ENCODE measurements at regions not wholly inside any gene's neighbourhood (a gene's known extent, or its start where the extent isn't known, plus 50 kb on each side); places are given as distances from the start of the nearest gene placed in this dataset.

GRCh38 chr3:193825617-193826016 lies 232.6 kb downstream of the OPA1 start:
- Histone ChIP-seq H3K9ac (ENCODE audit: low read depth in 1 of 3, low read length in 3 of 3) (no peak overlapping the region), H3K27ac (ENCODE audit: low read depth, low read length) (no peak overlapping the region), H3K9me3 (ENCODE audit: control insufficient read depth in 3 of 3, low read length in 3 of 3) (no peaks in the 10 kb centered on the region), H3K27me3 (ENCODE audit: control insufficient read depth in 3 of 3, insufficient read depth in 3 of 3, low read length in 3 of 3) (no peaks in the 10 kb centered on the region), H3K36me3 (ENCODE audit: control insufficient read depth in 3 of 3, insufficient read depth in 3 of 3, low read length in 3 of 3) (no peaks in the 10 kb centered on the region), H3K4me1 (ENCODE audit: control insufficient read depth in 3 of 3, insufficient read depth in 3 of 3, low read length in 3 of 3) (peaks cover 2 to 7% (median 2%) of the 10 kb centered on the region in 3 donors), H3K4me3 (ENCODE audit: low read length in 3 of 3) (no peak overlapping the region)

- no peak overlapping the region for H3K27ac ChIP-seq (ENCODE audit: low read depth, low read length)
Observed at GRCh38 chr3:193826159-193826795, 233.3 kb downstream of the OPA1 start.

DNA sequence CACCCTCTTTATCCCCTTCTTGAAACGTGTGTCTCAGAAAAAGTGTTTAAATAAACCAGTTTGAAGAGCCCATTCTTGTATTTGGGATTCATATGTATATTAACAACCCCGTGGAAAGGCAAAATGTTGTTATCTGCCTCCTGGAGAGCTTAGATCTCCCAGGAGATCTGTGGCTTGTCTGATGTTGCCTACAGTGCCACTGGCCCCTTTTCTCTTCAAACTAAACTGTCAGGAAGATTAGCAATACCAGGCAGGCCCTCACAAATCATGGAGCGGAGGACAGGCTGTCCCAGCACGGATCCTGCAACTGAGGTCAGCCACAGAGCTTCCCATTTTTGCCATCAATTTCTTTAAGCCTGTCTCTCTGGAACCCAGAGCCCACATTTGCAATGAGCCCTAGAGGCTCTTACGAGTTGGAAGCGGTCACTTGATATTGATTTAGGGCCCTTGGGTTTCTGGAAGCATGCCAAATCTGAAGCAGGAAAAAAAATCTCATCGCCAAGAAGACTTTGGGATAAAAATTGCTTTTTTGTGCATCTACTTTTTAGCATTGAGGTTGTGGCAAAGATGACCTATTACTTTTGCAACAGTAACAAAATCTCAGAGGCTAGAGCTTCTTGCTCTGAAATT lies 234.1 kb downstream of the OPA1 start:
- H3K36me3 ChIP-seq (ENCODE audit: control insufficient read depth in 3 of 3, insufficient read depth in 3 of 3, low read length in 3 of 3), result no peaks in the 10 kb centered on the region
- H3K27me3 ChIP-seq (ENCODE audit: control insufficient read depth in 3 of 3, insufficient read depth in 3 of 3, low read length in 3 of 3), result no peaks in the 10 kb centered on the region
- peaks cover 2 to 19% (median 6%) of the 10 kb centered on the region in 3 donors for H3K4me1 ChIP-seq (ENCODE audit: control insufficient read depth in 3 of 3, insufficient read depth in 3 of 3, low read length in 3 of 3)
- H3K4me3 ChIP-seq (ENCODE audit: low read length in 3 of 3), result no peak overlapping the region
- H3K9ac ChIP-seq (ENCODE audit: low read depth in 1 of 3, low read length in 3 of 3), result no peak overlapping the region
- H3K9me3 ChIP-seq (ENCODE audit: control insufficient read depth in 3 of 3, low read length in 3 of 3), result no peaks in the 10 kb centered on the region
- H3K27ac ChIP-seq (ENCODE audit: low read depth, low read length), result no peak overlapping the region

More at GRCh38 chr3:193826159-193826795, 233.3 kb downstream of the OPA1 start:
- H3K9ac ChIP-seq (ENCODE audit: low read depth in 1 of 3, low read length in 3 of 3), result no peak overlapping the region
- H3K36me3 ChIP-seq (ENCODE audit: control insufficient read depth in 3 of 3, insufficient read depth in 3 of 3, low read length in 3 of 3), result no peaks in the 10 kb centered on the region
- H3K4me3 ChIP-seq (ENCODE audit: low read length in 3 of 3), result peak overlapping the region in 1 of 3 donors; percentile 1
- H3K9me3 ChIP-seq (ENCODE audit: control insufficient read depth in 3 of 3, low read length in 3 of 3), result no peaks in the 10 kb centered on the region
- H3K27me3 ChIP-seq (ENCODE audit: control insufficient read depth in 3 of 3, insufficient read depth in 3 of 3, low read length in 3 of 3), result no peaks in the 10 kb centered on the region
- H3K4me1 ChIP-seq (ENCODE audit: control insufficient read depth in 3 of 3, insufficient read depth in 3 of 3, low read length in 3 of 3), result peaks cover 2 to 10% (median 2%) of the 10 kb centered on the region in 3 donors

DNA sequence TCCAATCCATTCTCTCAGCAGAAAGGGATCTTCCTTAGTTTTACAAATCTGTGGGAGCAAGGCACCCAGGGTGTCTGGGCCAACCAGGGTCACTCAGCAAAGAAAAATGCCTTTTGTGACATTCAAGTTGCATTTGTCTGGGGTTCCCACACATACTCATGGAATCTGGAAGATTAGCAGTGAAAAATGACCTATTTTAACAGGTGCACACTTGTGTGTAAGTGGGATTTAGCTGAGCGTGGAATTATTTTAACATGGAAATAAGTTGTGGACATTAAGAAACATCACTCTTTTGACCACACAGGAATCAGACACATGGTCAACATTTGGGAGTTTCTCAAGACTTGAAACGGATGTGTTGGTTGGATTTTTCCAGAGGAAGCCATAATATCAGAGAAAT lies 234.9 kb downstream of the OPA1 start:
- no peaks in the 10 kb centered on the region for H3K27me3 ChIP-seq (ENCODE audit: control insufficient read depth in 3 of 3, insufficient read depth in 3 of 3, low read length in 3 of 3)
- H3K27ac ChIP-seq (ENCODE audit: low read depth, low read length), result no peak overlapping the region
- no peaks in the 10 kb centered on the region for H3K36me3 ChIP-seq (ENCODE audit: control insufficient read depth in 3 of 3, insufficient read depth in 3 of 3, low read length in 3 of 3)
- no peak overlapping the region for H3K9ac ChIP-seq (ENCODE audit: low read depth in 1 of 3, low read length in 3 of 3)
- H3K4me1 ChIP-seq (ENCODE audit: control insufficient read depth in 3 of 3, insufficient read depth in 3 of 3, low read length in 3 of 3), result peaks cover 4 to 24% (median 9%) of the 10 kb centered on the region in 3 donors
- no peaks in the 10 kb centered on the region for H3K9me3 ChIP-seq (ENCODE audit: control insufficient read depth in 3 of 3, low read length in 3 of 3)
- no peak overlapping the region for H3K4me3 ChIP-seq (ENCODE audit: low read length in 3 of 3)

GRCh38 chr3:193828477-193828876 lies 235.5 kb downstream of the OPA1 start:
- Histone ChIP-seq H3K9ac (ENCODE audit: low read depth in 1 of 3, low read length in 3 of 3) (no peak overlapping the region), H3K4me1 (ENCODE audit: control insufficient read depth in 3 of 3, insufficient read depth in 3 of 3, low read length in 3 of 3) (peaks cover 7 to 28% (median 10%) of the 10 kb centered on the region in 3 donors), H3K27ac (ENCODE audit: low read depth, low read length) (no peak overlapping the region), H3K36me3 (ENCODE audit: control insufficient read depth in 3 of 3, insufficient read depth in 3 of 3, low read length in 3 of 3) (no peaks in the 10 kb centered on the region), H3K4me3 (ENCODE audit: low read length in 3 of 3) (no peak overlapping the region), H3K27me3 (ENCODE audit: control insufficient read depth in 3 of 3, insufficient read depth in 3 of 3, low read length in 3 of 3) (no peaks in the 10 kb centered on the region), H3K9me3 (ENCODE audit: control insufficient read depth in 3 of 3, low read length in 3 of 3) (no peaks in the 10 kb centered on the region)

DNA sequence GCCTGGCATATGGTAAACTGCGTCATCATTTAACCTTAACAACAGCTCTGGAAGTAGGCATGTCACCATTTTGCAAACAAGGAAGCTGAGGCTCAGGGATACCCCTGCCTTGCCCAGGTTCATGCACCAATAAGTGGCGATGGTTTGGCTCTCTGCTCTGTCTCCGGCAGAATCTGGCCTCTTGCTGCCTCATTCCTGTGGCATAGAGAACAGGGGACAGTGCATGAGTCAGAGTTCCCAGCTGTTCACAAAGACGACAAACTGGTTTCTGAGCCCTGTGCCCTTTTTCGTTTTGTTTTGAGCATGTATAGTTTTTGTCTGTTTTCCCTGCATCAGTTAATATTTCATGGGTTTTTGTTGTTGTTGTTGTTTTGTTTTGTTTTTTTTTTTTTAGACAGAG lies 236.8 kb downstream of the OPA1 start:
- peaks cover 0 to 3% (median 0%) of the 10 kb centered on the region in 3 donors for H3K27me3 ChIP-seq (ENCODE audit: control insufficient read depth in 3 of 3, insufficient read depth in 3 of 3, low read length in 3 of 3)
- no peaks in the 10 kb centered on the region for H3K9me3 ChIP-seq (ENCODE audit: control insufficient read depth in 3 of 3, low read length in 3 of 3)
- H3K4me1 ChIP-seq (ENCODE audit: control insufficient read depth in 3 of 3, insufficient read depth in 3 of 3, low read length in 3 of 3), result peaks cover 7 to 28% (median 10%) of the 10 kb centered on the region in 3 donors
- no peaks in the 10 kb centered on the region for H3K36me3 ChIP-seq (ENCODE audit: control insufficient read depth in 3 of 3, insufficient read depth in 3 of 3, low read length in 3 of 3)
- no peak overlapping the region for H3K9ac ChIP-seq (ENCODE audit: low read depth in 1 of 3, low read length in 3 of 3)
- H3K4me3 ChIP-seq (ENCODE audit: low read length in 3 of 3), result no peak overlapping the region
- H3K27ac ChIP-seq (ENCODE audit: low read depth, low read length), result no peak overlapping the region

GRCh38 chr3:193830791-193831191 lies 237.8 kb downstream of the OPA1 start:
- no peak overlapping the region for H3K9ac ChIP-seq (ENCODE audit: low read depth in 1 of 3, low read length in 3 of 3)

GRCh38 chr3:193831495-193832455 lies 238.8 kb downstream of the OPA1 start:
- Histone ChIP-seq H3K36me3 (ENCODE audit: control insufficient read depth in 3 of 3, insufficient read depth in 3 of 3, low read length in 3 of 3) (no peaks in the 10 kb centered on the region), H3K4me3 (ENCODE audit: low read length in 3 of 3) (no peak overlapping the region), H3K27ac (ENCODE audit: low read depth, low read length) (peak overlapping the region; percentile 12), H3K9ac (ENCODE audit: low read depth in 1 of 3, low read length in 3 of 3) (no peak overlapping the region), H3K27me3 (ENCODE audit: control insufficient read depth in 3 of 3, insufficient read depth in 3 of 3, low read length in 3 of 3) (peaks cover 0 to 3% (median 0%) of the 10 kb centered on the region in 3 donors), H3K9me3 (ENCODE audit: control insufficient read depth in 3 of 3, low read length in 3 of 3) (no peaks in the 10 kb centered on the region), H3K4me1 (ENCODE audit: control insufficient read depth in 3 of 3, insufficient read depth in 3 of 3, low read length in 3 of 3) (peaks cover 7 to 23% (median 9%) of the 10 kb centered on the region in 3 donors)

More at GRCh38 chr3:193830791-193831191, 237.8 kb downstream of the OPA1 start:
- Histone ChIP-seq H3K36me3 (ENCODE audit: control insufficient read depth in 3 of 3, insufficient read depth in 3 of 3, low read length in 3 of 3) (no peaks in the 10 kb centered on the region), H3K4me3 (ENCODE audit: low read length in 3 of 3) (no peak overlapping the region), H3K9me3 (ENCODE audit: control insufficient read depth in 3 of 3, low read length in 3 of 3) (no peaks in the 10 kb centered on the region), H3K27ac (ENCODE audit: low read depth, low read length) (peak overlapping the region; percentile 12), H3K27me3 (ENCODE audit: control insufficient read depth in 3 of 3, insufficient read depth in 3 of 3, low read length in 3 of 3) (peaks cover 0 to 3% (median 0%) of the 10 kb centered on the region in 3 donors), H3K4me1 (ENCODE audit: control insufficient read depth in 3 of 3, insufficient read depth in 3 of 3, low read length in 3 of 3) (peaks cover 7 to 28% (median 10%) of the 10 kb centered on the region in 3 donors)

DNA sequence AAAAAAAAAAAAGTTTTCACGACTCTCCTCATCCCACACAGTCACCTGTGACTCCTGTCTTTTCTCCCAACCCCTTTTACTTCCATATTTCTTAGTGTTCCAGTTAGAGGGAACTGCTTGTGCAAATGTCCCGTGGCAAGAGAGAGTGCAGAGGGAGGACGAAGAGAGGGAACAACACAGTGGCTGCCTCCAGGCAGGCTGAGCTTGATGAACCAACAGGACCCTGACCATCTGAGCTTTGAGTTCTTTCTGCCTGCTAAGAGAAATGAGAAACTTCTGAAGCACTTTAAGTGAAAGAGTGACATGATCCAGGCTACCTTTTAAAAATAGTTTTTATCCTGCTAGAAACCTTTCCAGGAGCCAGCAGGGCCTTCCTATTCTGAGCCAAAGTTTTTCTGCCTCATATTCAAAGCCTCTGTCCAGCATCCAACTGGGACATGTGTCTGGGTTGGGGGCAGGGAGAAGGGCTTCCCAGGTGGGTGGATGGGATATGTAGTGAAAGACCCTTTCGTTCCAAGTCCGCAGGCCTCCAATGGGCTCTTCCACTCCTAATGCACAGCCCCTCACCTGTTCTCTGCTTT lies 239.9 kb downstream of the OPA1 start:
- no peak overlapping the region for H3K27ac ChIP-seq (ENCODE audit: low read depth, low read length)

More for the DNA sequence above, 239.9 kb downstream of the OPA1 start:
- Histone ChIP-seq H3K36me3 (ENCODE audit: control insufficient read depth in 3 of 3, insufficient read depth in 3 of 3, low read length in 3 of 3) (no peaks in the 10 kb centered on the region), H3K9ac (ENCODE audit: low read depth in 1 of 3, low read length in 3 of 3) (no peak overlapping the region), H3K27me3 (ENCODE audit: control insufficient read depth in 3 of 3, insufficient read depth in 3 of 3, low read length in 3 of 3) (peaks cover 0 to 3% (median 0%) of the 10 kb centered on the region in 3 donors), H3K4me3 (ENCODE audit: low read length in 3 of 3) (no peak overlapping the region), H3K9me3 (ENCODE audit: control insufficient read depth in 3 of 3, low read length in 3 of 3) (no peaks in the 10 kb centered on the region), H3K4me1 (ENCODE audit: control insufficient read depth in 3 of 3, insufficient read depth in 3 of 3, low read length in 3 of 3) (peaks cover 6 to 22% (median 8%) of the 10 kb centered on the region in 3 donors)
